ENCODE measurements at regions not wholly inside any gene's neighbourhood (a gene's known extent, or its start where the extent isn't known, plus 50 kb on each side); places are given as distances from the start of the nearest gene placed in this dataset.
"Not testable (repeated sequence)": the region's sequence is repeated elsewhere in the genome, so short reads cannot be mapped to it uniquely, and the experiment has no call there.

- not testable (repeated sequence) for DNase-seq
Measured at GRCh38 chr6:142998739-142999138, 53.8 kb upstream of the HIVEP2 start.

GRCh38 chr6:143000811-143001210 lies 55.8 kb upstream of the HIVEP2 start:
- no peak for DNase-seq

GRCh38 chr6:143002686-143003085 lies 57.7 kb upstream of the HIVEP2 start:
- DNase-seq, result no peak

GRCh38 chr6:143003676-143004075 lies 57.0 kb upstream of the AIG1 start:
- no peak for DNase-seq

- DNase-seq, result no peak
Measured at GRCh38 chr6:143005816-143006215, 54.9 kb upstream of the AIG1 start.

- no peak for DNase-seq
Measured at GRCh38 chr6:143006787-143007186, 53.9 kb upstream of the AIG1 start.

GRCh38 chr6:143007646-143008045 lies 53.0 kb upstream of the AIG1 start:
- no peak for DNase-seq

GRCh38 chr6:143009851-143010250 lies 50.8 kb upstream of the AIG1 start:
- peak; percentile 7 for DNase-seq
